ENCODE measurements at regions not wholly inside any gene's neighbourhood (a gene's known extent, or its start where the extent isn't known, plus 50 kb on each side); places are given as distances from the start of the nearest gene placed in this dataset.

DNA sequence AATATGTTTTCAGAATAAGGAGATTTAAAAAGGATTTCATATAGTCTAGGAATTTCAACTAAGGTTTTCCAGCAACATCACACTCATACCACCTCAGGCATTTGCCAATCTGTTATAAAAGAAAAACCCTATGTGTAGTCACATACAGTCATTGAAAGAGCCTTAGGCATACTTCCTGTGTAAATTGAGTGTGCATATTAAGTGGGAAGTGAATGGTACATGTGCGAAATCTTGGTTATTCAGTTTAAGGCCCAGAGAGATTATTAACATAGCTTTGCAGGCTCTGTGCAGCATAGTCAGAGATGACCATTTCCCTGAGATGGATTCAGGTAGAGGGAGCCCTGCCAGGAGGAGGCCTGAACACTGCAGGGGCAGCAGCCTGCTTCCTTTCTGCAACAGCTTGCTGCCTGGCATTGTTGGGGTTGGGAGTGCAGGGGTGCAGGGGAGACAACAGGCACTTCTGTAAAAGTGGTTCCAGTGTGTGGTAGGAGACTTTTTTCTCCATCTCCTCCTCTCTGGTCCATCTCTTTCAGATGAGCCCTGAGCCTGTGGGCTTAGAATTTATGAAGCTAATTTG is 100.1 kb upstream of the OSR1 start:
- ChIA-PET POLR2A (no interaction called here), CTCF (interaction anchor here (1.4 kb wide), 1 partner anchor 14 kb away, joined by 3 read pairs; no protein-coding TSS in a partner anchor)
- DNase-seq (ENCODE audit: extremely low spot score) = no peak
- TF ChIP-seq, protein P1, sequence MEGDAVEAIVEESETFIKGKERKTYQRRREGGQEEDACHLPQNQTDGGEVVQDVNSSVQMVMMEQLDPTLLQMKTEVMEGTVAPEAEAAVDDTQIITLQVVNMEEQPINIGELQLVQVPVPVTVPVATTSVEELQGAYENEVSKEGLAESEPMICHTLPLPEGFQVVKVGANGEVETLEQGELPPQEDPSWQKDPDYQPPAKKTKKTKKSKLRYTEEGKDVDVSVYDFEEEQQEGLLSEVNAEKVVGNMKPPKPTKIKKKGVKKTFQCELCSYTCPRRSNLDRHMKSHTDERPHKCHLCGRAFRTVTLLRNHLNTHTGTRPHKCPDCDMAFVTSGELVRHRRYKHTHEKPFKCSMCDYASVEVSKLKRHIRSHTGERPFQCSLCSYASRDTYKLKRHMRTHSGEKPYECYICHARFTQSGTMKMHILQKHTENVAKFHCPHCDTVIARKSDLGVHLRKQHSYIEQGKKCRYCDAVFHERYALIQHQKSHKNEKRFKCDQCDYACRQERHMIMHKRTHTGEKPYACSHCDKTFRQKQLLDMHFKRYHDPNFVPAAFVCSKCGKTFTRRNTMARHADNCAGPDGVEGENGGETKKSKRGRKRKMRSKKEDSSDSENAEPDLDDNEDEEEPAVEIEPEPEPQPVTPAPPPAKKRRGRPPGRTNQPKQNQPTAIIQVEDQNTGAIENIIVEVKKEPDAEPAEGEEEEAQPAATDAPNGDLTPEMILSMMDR (IDR thresholded peaks at IDR 0.05; ENCODE audit: control extremely low read depth, extremely low read depth, low read depth, missing control alignments) = no peak

DNA sequence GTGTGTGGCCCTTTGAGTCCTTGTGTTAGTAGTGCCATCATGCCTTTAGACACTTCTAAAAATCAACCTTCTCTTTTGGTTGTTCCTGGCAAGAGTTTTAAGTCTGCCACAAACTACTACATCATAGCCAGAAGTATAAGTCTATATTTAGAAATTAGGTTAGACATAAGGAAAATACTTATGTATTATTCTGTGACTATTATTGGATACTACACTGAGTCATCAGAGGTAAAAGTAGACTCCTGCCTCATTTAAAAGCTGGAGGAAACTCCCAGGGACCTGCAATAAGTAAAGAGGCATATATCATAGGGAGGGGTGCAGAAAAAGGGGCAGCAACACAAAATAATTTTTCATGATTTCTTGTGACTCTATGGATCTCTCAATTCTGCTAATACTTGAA is 99.4 kb upstream of the OSR1 start:
- DNase-seq (ENCODE audit: extremely low spot score) = no peak
- ChIA-PET CTCF (interaction anchor here (1.0 kb wide), 1 partner anchor 15 kb away, joined by 4 read pairs; no protein-coding TSS in a partner anchor), POLR2A (no interaction called here)
- TF ChIP-seq, protein P1 (IDR thresholded peaks at IDR 0.05; ENCODE audit: control extremely low read depth, extremely low read depth, low read depth, missing control alignments) = no peak

DNA sequence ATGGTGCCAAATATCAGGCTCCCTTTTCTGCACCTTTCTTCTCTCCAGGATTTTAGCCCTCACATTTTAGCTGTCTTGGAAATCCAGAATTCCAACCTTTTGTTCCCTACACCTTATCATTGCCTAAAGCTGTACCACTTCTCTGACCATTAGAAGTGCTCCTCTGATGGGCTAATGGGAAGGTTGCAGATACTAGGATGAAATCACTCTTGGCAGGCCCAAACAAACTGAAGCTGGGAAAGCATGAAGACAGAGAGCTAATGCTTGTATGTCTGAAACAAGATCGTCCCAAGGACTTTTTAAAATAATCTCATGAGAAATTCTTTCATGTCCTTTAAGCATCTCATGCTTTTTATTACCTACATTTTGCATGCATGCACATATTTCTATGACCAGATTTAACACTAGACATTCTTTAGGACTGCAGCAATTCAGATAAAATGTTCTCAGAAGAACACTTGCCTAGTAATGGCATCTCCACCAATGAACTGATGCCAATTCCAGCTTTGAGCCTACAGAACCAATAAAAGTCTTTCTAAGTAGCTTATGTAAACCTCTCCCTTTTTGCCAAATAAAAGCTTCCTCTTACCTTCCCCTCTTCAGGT is 98.4 kb upstream of the OSR1 start:
- POLR2A ChIA-PET = no interaction called here
- TF ChIP-seq, protein P1 (IDR thresholded peaks at IDR 0.05; ENCODE audit: control extremely low read depth, extremely low read depth, low read depth, missing control alignments) = no peak
- DNase-seq (ENCODE audit: extremely low spot score) = no peak
- CTCF ChIA-PET = interaction anchor here (1.0 kb wide), 1 partner anchor 14 kb away, joined by 4 read pairs; no protein-coding TSS in a partner anchor

DNA sequence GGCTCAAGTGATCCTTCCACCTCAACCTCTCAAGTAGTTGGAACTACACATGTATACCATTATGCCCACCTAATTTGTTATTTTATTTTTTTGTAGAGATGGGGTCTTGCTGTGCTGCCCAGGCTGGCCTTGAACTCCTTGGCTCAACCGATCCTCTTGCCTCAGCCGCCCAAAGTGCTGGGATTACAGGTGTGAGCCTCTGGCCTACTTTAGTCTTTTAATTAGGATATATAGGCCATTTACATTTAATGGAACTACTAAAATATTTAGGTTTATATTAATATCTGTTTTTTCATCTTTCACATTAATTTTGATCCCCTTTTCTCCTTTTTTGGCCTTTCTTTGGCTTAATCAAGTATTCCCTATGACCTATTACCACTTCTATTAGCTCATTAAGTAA is 95.7 kb upstream of the OSR1 start:
- ChIA-PET CTCF (no interaction called here), POLR2A (no interaction called here)
- DNase-seq (ENCODE audit: extremely low spot score) = no peak
- TF ChIP-seq, protein P1 (IDR thresholded peaks at IDR 0.05; ENCODE audit: control extremely low read depth, extremely low read depth, low read depth, missing control alignments) = no peak

DNA sequence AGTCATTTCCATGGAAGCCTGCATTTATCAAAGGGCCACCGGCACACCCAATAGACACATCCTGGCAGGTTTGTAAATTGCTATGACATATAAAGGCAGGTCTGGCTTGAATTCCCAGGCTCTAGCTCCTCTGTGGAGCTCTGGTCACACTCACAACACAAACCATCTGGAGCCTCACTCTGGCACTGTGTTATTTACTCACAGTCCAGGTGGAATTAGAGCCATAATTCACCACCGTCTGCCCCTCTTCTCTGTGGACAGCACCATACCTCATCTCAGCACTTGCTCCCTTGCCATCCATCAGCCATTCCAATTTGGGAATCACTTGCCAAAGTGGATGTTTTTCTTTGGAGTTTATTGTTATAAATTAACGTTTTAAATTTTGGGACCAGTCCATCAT is 84.3 kb upstream of the OSR1 start:
- CTCF ChIA-PET = interaction anchor here (0.8 kb wide), 1 partner anchor 15 kb away, joined by 4 read pairs; no protein-coding TSS in a partner anchor

DNA sequence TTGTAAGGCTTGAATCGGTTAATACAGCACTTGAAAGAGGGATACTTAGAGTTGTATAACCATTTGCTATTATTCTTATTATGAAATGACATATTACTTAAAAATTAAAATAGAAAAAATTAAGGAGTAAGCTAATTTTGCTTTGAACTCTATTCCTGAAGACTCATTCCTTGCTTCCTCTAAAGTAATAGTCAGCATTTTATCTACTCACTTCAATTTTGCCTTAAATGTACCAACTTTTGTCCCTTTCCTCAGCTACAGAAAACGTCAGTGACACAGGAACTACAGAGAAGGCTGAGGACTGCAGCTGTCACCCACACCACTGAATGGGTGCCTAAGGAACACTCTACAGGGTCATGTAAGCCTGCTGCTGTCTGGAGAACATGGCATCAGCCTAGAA is 80.7 kb upstream of the OSR1 start:
- DNase-seq (ENCODE audit: extremely low spot score) = no peak
- CTCF ChIA-PET = no interaction called here
- TF ChIP-seq, protein P1 (IDR thresholded peaks at IDR 0.05; ENCODE audit: control extremely low read depth, extremely low read depth, low read depth, missing control alignments) = no peak
- POLR2A ChIA-PET = no interaction called here

More for the DNA sequence above, 84.3 kb upstream of the OSR1 start:
- TF ChIP-seq, protein P1 (IDR thresholded peaks at IDR 0.05; ENCODE audit: control extremely low read depth, extremely low read depth, low read depth, missing control alignments) = no peak
- DNase-seq (ENCODE audit: extremely low spot score) = no peak
- POLR2A ChIA-PET = no interaction called here

Data from GM10248 (cell line).